WTC11 (cell line): ENCODE measurements at regions not wholly inside any gene's neighbourhood (a gene's known extent, or its start where the extent isn't known, plus 50 kb on each side); places are given as distances from the start of the nearest gene placed in this dataset.

ENCODE experiments used
- ATAC-seq: fragments of 200-7000 bp; cut with Tn5 transposase; 2 replicates; pipeline ENCODE4 v1.10.0; 2021; ENCODE audit warnings: mild to moderate bottlenecking, moderate library complexity
- CTCF ChIA-PET: fragments of 300-600 bp; sonication (Branson Sonifier 250); formaldehyde crosslinking; loops from one replicate; lab custom pipeline; 2021; ENCODE audit warnings: antibody characterized with exemption; lab: Charles Lee
- POLR2A ChIA-PET: fragments of 350-600 bp; sonication (Branson Sonifier 250); formaldehyde crosslinking; loops from one replicate; lab custom pipeline; 2021; ENCODE audit warnings: antibody characterized with exemption; lab: Charles Lee
- DNase-seq: peaks from one replicate; pipeline ENCODE4 v3.0.0; 2021; ENCODE audit warnings: low spot score
- H3K27ac Mint-ChIP-seq: 2 replicates; pipeline ENCODE4 v1.8.0; 2021; ENCODE audit warnings: mixed read lengths
- H3K27me3 Mint-ChIP-seq: 2 replicates; pipeline ENCODE4 v1.8.0; 2021; ENCODE audit warnings: low read depth, mild to moderate bottlenecking, moderate library complexity, mixed read lengths
- H3K36me3 Mint-ChIP-seq: 2 replicates; pipeline ENCODE4 v1.8.0; 2021; ENCODE audit warnings: mixed read lengths
- H3K4me1 Mint-ChIP-seq: 2 replicates; pipeline ENCODE4 v1.8.0; 2022; ENCODE audit warnings: mixed read lengths
- H3K4me3 Mint-ChIP-seq: 2 replicates; pipeline ENCODE4 v1.8.0; 2021; ENCODE audit warnings: mild to moderate bottlenecking, moderate library complexity, mixed read lengths
- H3K9me3 Mint-ChIP-seq: 2 replicates; pipeline ENCODE4 v1.8.0; 2021; ENCODE audit warnings: mixed read lengths
- ATF1 ChIP-seq: sonication (generic); formaldehyde crosslinking; IDR thresholded peaks from 2 replicates; pipeline ENCODE4 v1.8.1; 2023; ENCODE audit warnings: mild to moderate bottlenecking, moderate library complexity, missing genetic modification reagents
- CREM ChIP-seq: sonication (generic); formaldehyde crosslinking; IDR thresholded peaks from 2 replicates; pipeline ENCODE4 v1.8.1; 2022; ENCODE audit warnings: mild to moderate bottlenecking, missing genetic modification reagents, moderate library complexity
- ELF4 ChIP-seq: sonication (generic); formaldehyde crosslinking; IDR thresholded peaks from 2 replicates; pipeline ENCODE4 v1.8.1; 2022; ENCODE audit warnings: low read depth, mild to moderate bottlenecking, moderate library complexity, missing genetic modification reagents
- ESRRA ChIP-seq: sonication (generic); formaldehyde crosslinking; IDR thresholded peaks from 2 replicates; pipeline ENCODE4 v1.8.1; 2022; ENCODE audit warnings: mild to moderate bottlenecking, missing genetic modification reagents, borderline replicate concordance
- GRHL2 ChIP-seq: fragments of 250-450 bp; sonication (Bioruptor Pico); IDR thresholded peaks from 2 replicates; pipeline ENCODE4 v1.8.0; 2022; ENCODE audit warnings: mild to moderate bottlenecking, moderate library complexity; ENCODE audit not compliant: insufficient replicate concordance, severe bottlenecking
- GTF2I ChIP-seq: fragments of 250-450 bp; sonication (Bioruptor Pico); conservative IDR thresholded peaks from 2 replicates; pipeline ENCODE4 v1.4.0; 2021; ENCODE audit warnings: mild to moderate bottlenecking
- KAT7 ChIP-seq: sonication (generic); formaldehyde crosslinking; IDR thresholded peaks from 2 replicates; pipeline ENCODE4 v1.8.1; 2023; ENCODE audit warnings: missing genetic modification reagents, mild to moderate bottlenecking, borderline replicate concordance
- NFE2L1 ChIP-seq: sonication (generic); formaldehyde crosslinking; IDR thresholded peaks from 2 replicates; pipeline ENCODE4 v1.8.1; 2023; ENCODE audit warnings: missing genetic modification reagents
- NFYB ChIP-seq: sonication (generic); formaldehyde crosslinking; conservative IDR thresholded peaks from 2 replicates; pipeline ENCODE4 v1.8.0; 2022; ENCODE audit warnings: low read depth, missing genetic modification reagents
- NR3C1 ChIP-seq: sonication (generic); formaldehyde crosslinking; conservative IDR thresholded peaks from 2 replicates; pipeline ENCODE4 v1.8.1; 2023; ENCODE audit warnings: low read depth, mild to moderate bottlenecking, missing genetic modification reagents
- RORB ChIP-seq: fragments of 250-450 bp; sonication (Bioruptor Pico); IDR thresholded peaks from 2 replicates; pipeline ENCODE4 v1.9.0; 2021; ENCODE audit warnings: mild to moderate bottlenecking
- TP53 ChIP-seq: sonication (generic); formaldehyde crosslinking; IDR thresholded peaks from 2 replicates; pipeline ENCODE4 v1.8.1; 2023; ENCODE audit warnings: mild to moderate bottlenecking, missing genetic modification reagents
- ZNF232 ChIP-seq: sonication (generic); formaldehyde crosslinking; IDR thresholded peaks from 2 replicates; pipeline ENCODE4 v1.8.0; 2022; ENCODE audit warnings: mild to moderate bottlenecking, missing genetic modification reagents
- ZNF317 ChIP-seq: sonication (generic); formaldehyde crosslinking; IDR thresholded peaks from 2 replicates; pipeline ENCODE4 v1.8.1; 2023; ENCODE audit warnings: low read depth, mild to moderate bottlenecking, moderate library complexity, missing genetic modification reagents, borderline replicate concordance
- TF ChIP-seq, protein P1 (sequence below): sonication (generic); formaldehyde crosslinking; IDR thresholded peaks from 2 replicates; pipeline ENCODE4 v1.8.0; 2022; ENCODE audit warnings: mild to moderate bottlenecking, missing genetic modification reagents
- TF ChIP-seq, protein P2 (sequence below): fragments of 250-450 bp; sonication (Bioruptor Pico); IDR thresholded peaks from 2 replicates; pipeline ENCODE4 v1.9.0; 2021; ENCODE audit warnings: moderate library complexity, mild to moderate bottlenecking, inconsistent platforms, borderline replicate concordance
- TF ChIP-seq, protein P3 (sequence below): fragments of 250-450 bp; sonication (Bioruptor Pico); conservative IDR thresholded peaks from 2 replicates; pipeline ENCODE4 v1.9.0; 2021; ENCODE audit warnings: mild to moderate bottlenecking
- TF ChIP-seq, protein P4 (sequence below): sonication (generic); formaldehyde crosslinking; IDR thresholded peaks from 2 replicates; pipeline ENCODE4 v1.8.1; 2023; ENCODE audit warnings: mild to moderate bottlenecking, missing genetic modification reagents, borderline replicate concordance
- TF ChIP-seq, protein P5 (sequence below): fragments of 250-450 bp; sonication (Bioruptor Pico); IDR thresholded peaks from 2 replicates; pipeline ENCODE4 v1.9.0; 2021; ENCODE audit warnings: mild to moderate bottlenecking
- TF ChIP-seq, protein P6 (sequence below): sonication (generic); formaldehyde crosslinking; IDR thresholded peaks from 2 replicates; pipeline ENCODE4 v1.8.1; 2023; ENCODE audit warnings: mild to moderate bottlenecking, moderate library complexity, missing genetic modification reagents

DNA sequence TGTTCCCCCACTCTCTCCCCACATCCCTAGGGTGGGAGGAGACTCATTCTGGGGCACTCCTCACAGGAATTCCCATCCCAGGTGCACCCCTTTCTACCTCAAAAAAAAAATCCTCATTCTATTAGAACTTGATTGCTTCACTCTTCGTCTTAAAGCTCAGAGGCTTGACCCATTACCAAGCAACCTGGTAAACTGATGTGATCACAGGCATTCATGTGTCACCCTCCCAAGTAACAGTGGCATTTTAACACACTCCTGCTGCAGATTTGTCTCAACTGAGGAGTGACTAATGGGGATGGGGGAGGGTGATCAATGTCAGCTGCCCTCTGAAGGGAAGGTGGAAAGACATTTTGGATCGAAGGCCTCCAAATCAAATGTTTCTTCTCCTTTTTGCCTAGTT lies 78.1 kb upstream of the PTHLH start (continued):
- TF ChIP-seq NFE2L1 (no peak), NFYB (CRISPR knock-in tag) (no peak), NR3C1 (CRISPR knock-in tag) (no peak), ELF4 (CRISPR knock-in tag) (no peak), KAT7 (no peak)
- TF ChIP-seq, protein P1, sequence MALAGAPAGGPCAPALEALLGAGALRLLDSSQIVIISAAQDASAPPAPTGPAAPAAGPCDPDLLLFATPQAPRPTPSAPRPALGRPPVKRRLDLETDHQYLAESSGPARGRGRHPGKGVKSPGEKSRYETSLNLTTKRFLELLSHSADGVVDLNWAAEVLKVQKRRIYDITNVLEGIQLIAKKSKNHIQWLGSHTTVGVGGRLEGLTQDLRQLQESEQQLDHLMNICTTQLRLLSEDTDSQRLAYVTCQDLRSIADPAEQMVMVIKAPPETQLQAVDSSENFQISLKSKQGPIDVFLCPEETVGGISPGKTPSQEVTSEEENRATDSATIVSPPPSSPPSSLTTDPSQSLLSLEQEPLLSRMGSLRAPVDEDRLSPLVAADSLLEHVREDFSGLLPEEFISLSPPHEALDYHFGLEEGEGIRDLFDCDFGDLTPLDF (CRISPR knock-in tag), result no peak

DNA sequence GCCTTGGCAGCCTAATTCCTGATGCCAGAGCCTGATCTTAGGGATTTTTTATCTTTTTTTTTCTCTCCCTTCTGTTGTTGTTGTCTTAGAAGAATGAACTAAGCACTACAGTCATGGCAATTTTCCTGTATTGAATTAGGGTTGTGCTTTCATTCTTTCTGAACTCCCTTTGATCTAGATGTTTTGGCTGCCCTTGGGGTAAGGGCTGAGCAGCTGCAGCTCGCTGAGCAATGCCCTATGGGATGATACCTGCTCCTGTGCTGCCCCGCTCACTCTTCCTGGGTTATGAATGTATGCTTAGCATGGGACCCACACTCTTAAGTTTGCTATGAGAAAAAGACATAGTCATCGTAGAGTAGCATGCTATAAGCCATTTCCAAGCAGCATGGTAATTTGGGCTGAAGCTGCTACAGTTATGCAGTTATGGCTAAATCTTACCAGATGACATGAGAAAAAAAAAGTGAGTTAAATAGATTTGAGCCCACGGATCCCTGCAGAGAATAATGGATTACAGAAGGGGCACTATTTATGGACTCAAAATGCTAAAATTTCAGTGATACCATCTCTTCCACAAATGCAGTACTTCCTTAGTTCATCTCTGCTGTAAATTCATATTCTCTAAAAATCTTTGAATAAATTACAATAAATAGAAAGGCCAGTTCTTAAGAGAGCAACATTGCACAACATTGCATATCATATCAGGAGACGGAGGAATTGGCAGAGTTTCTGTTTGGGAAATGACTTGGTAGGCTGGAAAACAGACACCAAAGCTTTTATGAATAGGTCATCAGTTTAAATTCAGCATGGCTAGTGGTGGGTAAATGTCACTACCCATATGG lies 79.2 kb upstream of the PTHLH start:
- ChIA-PET POLR2A (no interaction called here), CTCF (no interaction called here)
- Mint-ChIP-seq H3K27me3 (no peaks in the 10 kb centered on the region), H3K27ac (no peak overlapping the region), H3K36me3 (peaks cover 1% of the 10 kb centered on the region; the same call in 1 of the 2 replicates), H3K9me3 (peaks cover 2% of the 10 kb centered on the region), H3K4me3 (no peak overlapping the region), H3K4me1 (peaks cover 5% of the 10 kb centered on the region)
- no peak for TF ChIP-seq ATF1
- TF ChIP-seq, protein P2, sequence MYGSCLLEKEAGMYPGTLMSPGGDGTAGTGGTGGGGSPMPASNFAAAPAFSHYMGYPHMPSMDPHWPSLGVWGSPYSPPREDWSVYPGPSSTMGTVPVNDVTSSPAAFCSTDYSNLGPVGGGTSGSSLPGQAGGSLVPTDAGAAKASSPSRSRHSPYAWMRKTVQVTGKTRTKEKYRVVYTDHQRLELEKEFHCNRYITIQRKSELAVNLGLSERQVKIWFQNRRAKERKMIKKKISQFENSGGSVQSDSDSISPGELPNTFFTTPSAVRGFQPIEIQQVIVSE (CRISPR knock-in tag), result no peak
- TF ChIP-seq TP53, result no peak
- no peak for TF ChIP-seq NFYB (CRISPR knock-in tag)
- TF ChIP-seq NFE2L1, result no peak
- TF ChIP-seq, protein P3, sequence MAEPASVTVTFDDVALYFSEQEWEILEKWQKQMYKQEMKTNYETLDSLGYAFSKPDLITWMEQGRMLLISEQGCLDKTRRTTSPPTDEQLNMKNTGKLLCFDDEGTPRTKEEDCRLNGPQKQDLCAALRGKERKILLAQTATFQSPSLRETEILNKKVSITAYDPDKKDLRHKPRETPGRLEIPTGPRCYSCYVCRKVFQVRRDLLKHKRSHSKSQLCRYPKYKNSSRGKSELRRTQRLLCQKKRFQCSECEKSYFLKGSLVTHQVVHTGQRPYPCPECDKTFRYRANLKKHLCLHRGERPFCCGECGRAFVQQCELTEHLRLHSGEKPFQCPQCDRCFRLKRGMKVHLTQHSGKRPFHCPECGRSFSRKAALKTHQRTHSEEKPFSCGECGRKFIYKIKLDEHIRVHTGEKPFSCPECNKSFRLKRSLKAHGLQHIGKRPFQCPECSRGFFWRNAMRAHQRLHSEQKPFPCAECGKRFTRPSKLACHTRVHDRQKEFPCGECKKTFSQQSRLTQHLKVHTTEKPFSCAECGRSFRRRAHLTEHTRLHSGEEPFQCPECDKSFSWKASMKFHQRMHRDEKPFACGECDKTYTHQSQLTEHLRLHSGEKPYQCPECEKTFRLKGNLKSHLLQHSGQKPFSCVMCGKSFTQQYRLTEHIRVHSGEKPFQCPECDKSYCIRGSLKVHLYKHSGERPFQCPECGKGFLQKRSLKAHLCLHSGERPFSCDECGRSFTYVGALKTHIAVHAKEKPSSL (CRISPR knock-in tag), result no peak
- DNase-seq (no peak), ATAC-seq (no peak)

DNA sequence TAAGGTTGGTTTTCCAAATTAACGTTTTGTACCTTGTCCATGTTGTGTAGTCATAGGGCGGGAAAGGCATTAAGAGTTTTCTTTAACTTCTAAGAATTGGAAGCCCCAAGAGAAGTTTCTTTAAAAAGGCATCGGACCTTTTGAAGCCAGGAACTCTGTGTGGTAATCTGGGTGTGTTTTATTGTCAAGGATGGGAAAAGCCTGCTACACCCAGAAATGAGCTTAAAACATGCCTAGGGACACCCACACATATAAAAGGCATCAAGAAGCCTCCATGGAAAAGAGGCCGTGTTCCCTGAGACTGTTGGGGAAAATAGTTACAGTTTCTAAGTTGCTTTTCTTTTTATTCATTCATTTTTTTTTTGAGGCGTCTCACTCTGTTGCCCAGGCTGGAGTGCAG lies 81.0 kb upstream of the PTHLH start:
- Mint-ChIP-seq H3K9me3 (no peaks in the 10 kb centered on the region), H3K4me1 (peaks cover 9% of the 10 kb centered on the region), H3K27ac (no peak overlapping the region), H3K36me3 (no peaks in the 10 kb centered on the region), H3K27me3 (no peaks in the 10 kb centered on the region), H3K4me3 (no peak overlapping the region)
- POLR2A ChIA-PET, result interaction anchor here (0.6 kb wide), 1 partner anchor 614 kb away, joined by 3 read pairs; no protein-coding TSS in a partner anchor
- ATAC-seq (no peak), DNase-seq (no peak)
- CTCF ChIA-PET, result no interaction called here
- TF ChIP-seq, protein P4, sequence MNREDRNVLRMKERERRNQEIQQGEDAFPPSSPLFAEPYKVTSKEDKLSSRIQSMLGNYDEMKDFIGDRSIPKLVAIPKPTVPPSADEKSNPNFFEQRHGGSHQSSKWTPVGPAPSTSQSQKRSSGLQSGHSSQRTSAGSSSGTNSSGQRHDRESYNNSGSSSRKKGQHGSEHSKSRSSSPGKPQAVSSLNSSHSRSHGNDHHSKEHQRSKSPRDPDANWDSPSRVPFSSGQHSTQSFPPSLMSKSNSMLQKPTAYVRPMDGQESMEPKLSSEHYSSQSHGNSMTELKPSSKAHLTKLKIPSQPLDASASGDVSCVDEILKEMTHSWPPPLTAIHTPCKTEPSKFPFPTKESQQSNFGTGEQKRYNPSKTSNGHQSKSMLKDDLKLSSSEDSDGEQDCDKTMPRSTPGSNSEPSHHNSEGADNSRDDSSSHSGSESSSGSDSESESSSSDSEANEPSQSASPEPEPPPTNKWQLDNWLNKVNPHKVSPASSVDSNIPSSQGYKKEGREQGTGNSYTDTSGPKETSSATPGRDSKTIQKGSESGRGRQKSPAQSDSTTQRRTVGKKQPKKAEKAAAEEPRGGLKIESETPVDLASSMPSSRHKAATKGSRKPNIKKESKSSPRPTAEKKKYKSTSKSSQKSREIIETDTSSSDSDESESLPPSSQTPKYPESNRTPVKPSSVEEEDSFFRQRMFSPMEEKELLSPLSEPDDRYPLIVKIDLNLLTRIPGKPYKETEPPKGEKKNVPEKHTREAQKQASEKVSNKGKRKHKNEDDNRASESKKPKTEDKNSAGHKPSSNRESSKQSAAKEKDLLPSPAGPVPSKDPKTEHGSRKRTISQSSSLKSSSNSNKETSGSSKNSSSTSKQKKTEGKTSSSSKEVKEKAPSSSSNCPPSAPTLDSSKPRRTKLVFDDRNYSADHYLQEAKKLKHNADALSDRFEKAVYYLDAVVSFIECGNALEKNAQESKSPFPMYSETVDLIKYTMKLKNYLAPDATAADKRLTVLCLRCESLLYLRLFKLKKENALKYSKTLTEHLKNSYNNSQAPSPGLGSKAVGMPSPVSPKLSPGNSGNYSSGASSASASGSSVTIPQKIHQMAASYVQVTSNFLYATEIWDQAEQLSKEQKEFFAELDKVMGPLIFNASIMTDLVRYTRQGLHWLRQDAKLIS (CRISPR knock-in tag), result no peak
- TF ChIP-seq CREM (CRISPR knock-in tag) (no peak), GRHL2 (CRISPR knock-in tag) (no peak), ZNF317 (CRISPR knock-in tag) (no peak), RORB (CRISPR knock-in tag) (no peak), ESRRA (CRISPR knock-in tag) (no peak), GTF2I (CRISPR knock-in tag) (no peak), ZNF232 (CRISPR knock-in tag) (no peak)
- TF ChIP-seq, protein P5, sequence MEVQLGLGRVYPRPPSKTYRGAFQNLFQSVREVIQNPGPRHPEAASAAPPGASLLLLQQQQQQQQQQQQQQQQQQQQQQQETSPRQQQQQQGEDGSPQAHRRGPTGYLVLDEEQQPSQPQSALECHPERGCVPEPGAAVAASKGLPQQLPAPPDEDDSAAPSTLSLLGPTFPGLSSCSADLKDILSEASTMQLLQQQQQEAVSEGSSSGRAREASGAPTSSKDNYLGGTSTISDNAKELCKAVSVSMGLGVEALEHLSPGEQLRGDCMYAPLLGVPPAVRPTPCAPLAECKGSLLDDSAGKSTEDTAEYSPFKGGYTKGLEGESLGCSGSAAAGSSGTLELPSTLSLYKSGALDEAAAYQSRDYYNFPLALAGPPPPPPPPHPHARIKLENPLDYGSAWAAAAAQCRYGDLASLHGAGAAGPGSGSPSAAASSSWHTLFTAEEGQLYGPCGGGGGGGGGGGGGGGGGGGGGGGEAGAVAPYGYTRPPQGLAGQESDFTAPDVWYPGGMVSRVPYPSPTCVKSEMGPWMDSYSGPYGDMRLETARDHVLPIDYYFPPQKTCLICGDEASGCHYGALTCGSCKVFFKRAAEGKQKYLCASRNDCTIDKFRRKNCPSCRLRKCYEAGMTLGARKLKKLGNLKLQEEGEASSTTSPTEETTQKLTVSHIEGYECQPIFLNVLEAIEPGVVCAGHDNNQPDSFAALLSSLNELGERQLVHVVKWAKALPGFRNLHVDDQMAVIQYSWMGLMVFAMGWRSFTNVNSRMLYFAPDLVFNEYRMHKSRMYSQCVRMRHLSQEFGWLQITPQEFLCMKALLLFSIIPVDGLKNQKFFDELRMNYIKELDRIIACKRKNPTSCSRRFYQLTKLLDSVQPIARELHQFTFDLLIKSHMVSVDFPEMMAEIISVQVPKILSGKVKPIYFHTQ (CRISPR knock-in tag), result no peak
- TF ChIP-seq, protein P6, sequence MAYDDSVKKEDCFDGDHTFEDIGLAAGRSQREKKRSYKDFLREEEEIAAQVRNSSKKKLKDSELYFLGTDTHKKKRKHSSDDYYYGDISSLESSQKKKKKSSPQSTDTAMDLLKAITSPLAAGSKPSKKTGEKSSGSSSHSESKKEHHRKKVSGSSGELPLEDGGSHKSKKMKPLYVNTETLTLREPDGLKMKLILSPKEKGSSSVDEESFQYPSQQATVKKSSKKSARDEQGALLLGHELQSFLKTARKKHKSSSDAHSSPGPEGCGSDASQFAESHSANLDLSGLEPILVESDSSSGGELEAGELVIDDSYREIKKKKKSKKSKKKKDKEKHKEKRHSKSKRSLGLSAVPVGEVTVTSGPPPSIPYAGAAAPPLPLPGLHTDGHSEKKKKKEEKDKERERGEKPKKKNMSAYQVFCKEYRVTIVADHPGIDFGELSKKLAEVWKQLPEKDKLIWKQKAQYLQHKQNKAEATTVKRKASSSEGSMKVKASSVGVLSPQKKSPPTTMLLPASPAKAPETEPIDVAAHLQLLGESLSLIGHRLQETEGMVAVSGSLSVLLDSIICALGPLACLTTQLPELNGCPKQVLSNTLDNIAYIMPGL, result no peak
